K562 (cell line): ENCODE measurements at regions not wholly inside any gene's neighbourhood (a gene's known extent, or its start where the extent isn't known, plus 50 kb on each side); places are given as distances from the start of the nearest gene placed in this dataset.

Experiments used
- ATAC-seq: fragments of 200-7000 bp; cut with Tn5 transposase; 3 replicates; pipeline ENCODE4 v1.9.1; 2020; ENCODE audit warnings: moderate library complexity
- BruUV-seq: library from RNA; stranded (reverse); fragments of 400-500 nt; replicated peaks from 2 replicates; lab custom pipeline; 2021; lab: Mats Ljungman, UMichigan
- CTCF ChIA-PET: fragments of 300-600 bp; formaldehyde crosslinking; extraction: SDS; loops from one replicate; lab custom pipeline; 2021; ENCODE audit warnings: low intra/inter-chr PET ratio; lab: Yijun Ruan, JAX
- POLR2A ChIA-PET: fragments of 300-600, 350-650 bp; sonication (Branson Sonifier 250); formaldehyde crosslinking; extraction: SDS; loops from one replicate; lab custom pipeline; 2021; ENCODE audit warnings: antibody characterized with exemption, inconsistent platforms; lab: Yijun Ruan, JAX
- DNase-seq, 4 experiments: peaks; one replicate each; pipeline versions ENCODE4 v3.0.0 to v3.0.0-alpha.2; 2011 to 2018; ENCODE audit warnings: low spot score in 3 of 4, mixed read lengths in 3 of 4; ENCODE audit errors: extremely low read depth in 1 of 4
- FAIRE-seq: peaks from 2 replicates; lab custom pipeline; 2011; peaks lifted over from hg19 to GRCh38; lab: Jason Lieb, UNC
- H2AFZ ChIP-seq: 2 replicates; pipeline ENCODE4 v1.6.0; 2011; ENCODE audit warnings: low read depth, low read length, control low read depth, inconsistent platforms
- H3K27ac ChIP-seq: fragments of 200-600 bp; 3 replicates; pipeline ENCODE4 v1.8.0; 2011; ENCODE audit warnings: low read depth, mild to moderate bottlenecking, control low read depth, inconsistent platforms, low read length, moderate library complexity, mixed read lengths; ENCODE audit errors: extremely low read depth
- H3K27me3 ChIP-seq, 2 experiments: fragments of 300-600 bp in 1 of 2; 2 replicates in 1 of 2; 3 replicates in 1 of 2; pipeline versions ENCODE4 v1.6.0 to v1.8.0; 2011; ENCODE audit warnings: inconsistent platforms in 2 of 2, low read length in 2 of 2, mild to moderate bottlenecking in 1 of 2, mixed read lengths in 1 of 2, moderate library complexity in 1 of 2; ENCODE audit not compliant: control insufficient read depth in 2 of 2, insufficient read depth in 2 of 2
- H3K36me3 ChIP-seq: fragments of 300-600 bp; 3 replicates; pipeline ENCODE4 v1.8.0; 2011; ENCODE audit warnings: mild to moderate bottlenecking, low read length, inconsistent platforms; ENCODE audit not compliant: control insufficient read depth, insufficient read depth
- H3K4me1 ChIP-seq, 2 experiments: fragments of 200-600 bp in 1 of 2; replicated peaks in 1 of 2; 2 replicates in 1 of 2; 3 replicates in 1 of 2; pipeline versions ENCODE4 v1.5.1 to v1.8.0; 2011; ENCODE audit warnings: inconsistent platforms in 2 of 2, low read length in 2 of 2, mild to moderate bottlenecking in 1 of 2, mixed read lengths in 1 of 2, moderate library complexity in 1 of 2; ENCODE audit not compliant: control insufficient read depth in 2 of 2, insufficient read depth in 2 of 2
- H3K4me2 ChIP-seq: 2 replicates; pipeline ENCODE4 v1.6.1; 2011; ENCODE audit warnings: low read length, control low read depth, inconsistent platforms, mixed read lengths; ENCODE audit not compliant: insufficient read depth
- H3K4me3 ChIP-seq: fragments of 200-600 bp; sonication (generic), shearing (Covaris generic); 2 replicates; pipeline ENCODE4 v1.5.1; 2016; ENCODE audit warnings: control low read depth, inconsistent platforms
- H3K79me2 ChIP-seq: fragments of 200-600 bp; 3 replicates; pipeline ENCODE4 v1.8.0; 2011; ENCODE audit warnings: low read length, inconsistent platforms; ENCODE audit not compliant: control insufficient read depth, insufficient read depth
- H3K9ac ChIP-seq, 2 experiments: 2 replicates each; pipeline versions ENCODE4 v1.6.0 to v1.6.1; 2011; ENCODE audit warnings: low read depth in 2 of 2, low read length in 2 of 2, control low read depth in 1 of 2, inconsistent platforms in 1 of 2, mild to moderate bottlenecking in 1 of 2, mixed read lengths in 1 of 2; ENCODE audit not compliant: insufficient read depth in 1 of 2
- H3K9me1 ChIP-seq: one replicate; pipeline ENCODE4 v1.6.0; 2011; ENCODE audit warnings: inconsistent platforms, mild to moderate bottlenecking, low read length, moderate library complexity; ENCODE audit not compliant: control insufficient read depth, insufficient read depth
- H3K9me3 ChIP-seq: replicated peaks from 2 replicates; pipeline ENCODE4 v1.5.1; 2011; ENCODE audit warnings: low read depth, low read length, inconsistent platforms; ENCODE audit not compliant: control insufficient read depth, insufficient read depth
- H4K20me1 ChIP-seq: replicated peaks from 2 replicates; pipeline ENCODE4 v1.6.1; 2011; ENCODE audit warnings: low read length, inconsistent platforms, mixed read lengths; ENCODE audit not compliant: control insufficient read depth, insufficient read depth
- NBN ChIP-seq: fragments of 450-650 bp; IDR thresholded peaks from 2 replicates; pipeline ENCODE4 v1.6.1; 2016; ENCODE audit warnings: low read depth, mild to moderate bottlenecking
- PBX2 ChIP-seq, 2 experiments: IDR thresholded peaks in 1 of 2; conservative IDR thresholded peaks in 1 of 2; 2 replicates each; pipeline ENCODE4 v1.6.1; 2016; ENCODE audit warnings: low read depth in 2 of 2, mild to moderate bottlenecking in 1 of 2, missing compliant biosample characterization in 1 of 2, missing genetic modification characterization in 1 of 2, moderate library complexity in 1 of 2
- ZKSCAN1 ChIP-seq: fragments of 150-350 bp; IDR thresholded peaks from 2 replicates; pipeline ENCODE4 v1.6.1; 2016; ENCODE audit warnings: low read depth, low read length
- ZKSCAN8 ChIP-seq: fragments of 200-800 bp; sonication (Bioruptor generic); IDR thresholded peaks from 2 replicates; pipeline ENCODE4 v1.6.1; 2016; ENCODE audit warnings: missing genetic modification characterization, missing compliant biosample characterization
- WGBS: fragments of 100-300 bp; shearing (Covaris generic); methylation state at CpG from one replicate; pipeline ENCODE4 v1.1.6; 2016; ENCODE audit warnings: low coverage, mixed read lengths; ENCODE audit not compliant: insufficient coverage; ENCODE audit errors: missing lambda C conversion rate; 5-methylcytosine and 5-hydroxymethylcytosine counted together
- in situ Hi-C: fragments of 300-500 bp; cut with MboI; formaldehyde crosslinking; loops from 4 replicates; pipeline ENCODE4 v1.15.0; 2018; ENCODE audit warnings: inconsistent platforms, mixed read lengths
- intact Hi-C: fragments of 100-400 bp; cut with micrococcal nuclease; formaldehyde crosslinking; loops from 2 replicates; pipeline ENCODE4 v1.14.2; 2022
- TF ChIP-seq, protein P1 (sequence below), 2 experiments: fragments of 450-650 bp; formaldehyde crosslinking in 1 of 2; IDR thresholded peaks; 2 replicates each; pipeline versions ENCODE4 v1.4.0 to v1.6.1; 2014 to 2020; ENCODE audit warnings: mild to moderate bottlenecking in 2 of 2, borderline replicate concordance in 1 of 2, low read depth in 1 of 2
- TF ChIP-seq, protein P2 (sequence below): fragments of 250-450 bp; sonication (Bioruptor Pico); IDR thresholded peaks from 2 replicates; pipeline ENCODE4 v1.8.0; 2022; ENCODE audit warnings: inconsistent platforms

DNA sequence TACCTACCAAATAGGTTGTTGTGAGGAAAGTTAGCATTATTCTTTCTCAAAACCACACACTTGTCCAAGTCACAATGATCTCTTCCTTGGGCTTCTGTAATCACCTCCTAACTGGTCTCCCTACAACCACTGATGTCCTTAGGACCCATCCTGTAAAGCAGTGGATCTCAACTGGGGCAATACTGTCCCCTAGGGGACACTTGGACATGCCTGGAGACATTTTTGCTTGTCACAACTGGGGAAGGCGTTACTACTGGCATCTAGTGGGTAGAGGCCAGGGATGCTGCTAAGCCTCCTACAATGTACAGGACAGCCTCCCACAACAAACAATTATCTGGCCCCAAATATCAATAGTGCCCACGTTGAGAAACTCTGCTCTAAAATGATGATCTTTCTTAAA is 118.7 kb upstream of the AP1S2 start (continued):
- TF ChIP-seq, protein P1, sequence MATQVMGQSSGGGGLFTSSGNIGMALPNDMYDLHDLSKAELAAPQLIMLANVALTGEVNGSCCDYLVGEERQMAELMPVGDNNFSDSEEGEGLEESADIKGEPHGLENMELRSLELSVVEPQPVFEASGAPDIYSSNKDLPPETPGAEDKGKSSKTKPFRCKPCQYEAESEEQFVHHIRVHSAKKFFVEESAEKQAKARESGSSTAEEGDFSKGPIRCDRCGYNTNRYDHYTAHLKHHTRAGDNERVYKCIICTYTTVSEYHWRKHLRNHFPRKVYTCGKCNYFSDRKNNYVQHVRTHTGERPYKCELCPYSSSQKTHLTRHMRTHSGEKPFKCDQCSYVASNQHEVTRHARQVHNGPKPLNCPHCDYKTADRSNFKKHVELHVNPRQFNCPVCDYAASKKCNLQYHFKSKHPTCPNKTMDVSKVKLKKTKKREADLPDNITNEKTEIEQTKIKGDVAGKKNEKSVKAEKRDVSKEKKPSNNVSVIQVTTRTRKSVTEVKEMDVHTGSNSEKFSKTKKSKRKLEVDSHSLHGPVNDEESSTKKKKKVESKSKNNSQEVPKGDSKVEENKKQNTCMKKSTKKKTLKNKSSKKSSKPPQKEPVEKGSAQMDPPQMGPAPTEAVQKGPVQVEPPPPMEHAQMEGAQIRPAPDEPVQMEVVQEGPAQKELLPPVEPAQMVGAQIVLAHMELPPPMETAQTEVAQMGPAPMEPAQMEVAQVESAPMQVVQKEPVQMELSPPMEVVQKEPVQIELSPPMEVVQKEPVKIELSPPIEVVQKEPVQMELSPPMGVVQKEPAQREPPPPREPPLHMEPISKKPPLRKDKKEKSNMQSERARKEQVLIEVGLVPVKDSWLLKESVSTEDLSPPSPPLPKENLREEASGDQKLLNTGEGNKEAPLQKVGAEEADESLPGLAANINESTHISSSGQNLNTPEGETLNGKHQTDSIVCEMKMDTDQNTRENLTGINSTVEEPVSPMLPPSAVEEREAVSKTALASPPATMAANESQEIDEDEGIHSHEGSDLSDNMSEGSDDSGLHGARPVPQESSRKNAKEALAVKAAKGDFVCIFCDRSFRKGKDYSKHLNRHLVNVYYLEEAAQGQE (IDR thresholded peaks at IDR 0.05; ENCODE audit: borderline replicate concordance), result peak; percentile 62
- TF ChIP-seq, protein P1 (CRISPR knock-in tag; IDR thresholded peaks at IDR 0.05; ENCODE audit: low read depth), result no peak
- TF ChIP-seq ZKSCAN1, result no peak

DNA sequence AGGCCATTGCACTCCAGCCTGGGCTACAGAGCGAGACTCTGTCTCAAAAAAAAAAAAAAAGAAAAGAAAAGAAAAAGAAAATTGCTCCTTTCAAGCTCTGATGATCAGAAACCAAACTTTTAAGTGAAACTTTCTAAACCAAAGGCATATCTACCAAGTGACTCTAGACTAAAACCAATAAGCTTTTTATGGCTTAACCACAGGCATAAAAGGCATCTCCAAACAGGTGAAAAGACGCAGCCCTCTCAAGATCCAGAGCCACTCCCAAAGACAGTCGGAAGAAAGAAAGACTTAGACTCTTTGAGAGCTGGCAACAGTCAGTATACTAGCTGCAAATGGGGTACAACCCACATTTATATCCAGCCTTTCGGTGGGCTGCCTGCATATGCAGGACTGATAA is 117.1 kb upstream of the AP1S2 start:
- CTCF ChIA-PET, result no interaction called here
- DNase-seq (no peak), ATAC-seq (no peak), FAIRE-seq (no peak)
- Histone ChIP-seq H2AFZ (no peak overlapping the region), H4K20me1 (no peaks in the 10 kb centered on the region), H3K36me3 (no peaks in the 10 kb centered on the region), H3K27me3 (no peaks in the 10 kb centered on the region), H3K4me1 (peaks cover 0 to 5% of the 10 kb centered on the region in 2 experiments; a peak in 1 of 5 replicates), H3K9me1 (no peaks in the 10 kb centered on the region), H3K4me2 (no peak overlapping the region), H3K79me2 (no peaks in the 10 kb centered on the region), H3K4me3 (no peak overlapping the region), H3K9me3 (no peaks in the 10 kb centered on the region), H3K27ac (no peak overlapping the region), H3K9ac (no peak overlapping the region)
- no TSS peak for BruUV-seq
- 17% methylated on average over 3 of the region's 4 CpGs for WGBS
- in situ Hi-C loops (no loop called here), intact Hi-C loops (loop anchor here (2.0 to 5.0 kb wide), 3 partner anchors 117 to 404 kb away; partner anchors contain the start of gene AP1S2)
- POLR2A ChIA-PET, result no interaction called here
- TF ChIP-seq NBN (no peak), PBX2 (CRISPR knock-in tag; IDR thresholded peaks at IDR 0.05; ENCODE audit: low read depth) (no peak), PBX2 (tag; conservative IDR thresholded peaks at IDR 0.05; ENCODE audit: low read depth) (no peak), ZKSCAN8 (no peak)
- TF ChIP-seq, protein P2, sequence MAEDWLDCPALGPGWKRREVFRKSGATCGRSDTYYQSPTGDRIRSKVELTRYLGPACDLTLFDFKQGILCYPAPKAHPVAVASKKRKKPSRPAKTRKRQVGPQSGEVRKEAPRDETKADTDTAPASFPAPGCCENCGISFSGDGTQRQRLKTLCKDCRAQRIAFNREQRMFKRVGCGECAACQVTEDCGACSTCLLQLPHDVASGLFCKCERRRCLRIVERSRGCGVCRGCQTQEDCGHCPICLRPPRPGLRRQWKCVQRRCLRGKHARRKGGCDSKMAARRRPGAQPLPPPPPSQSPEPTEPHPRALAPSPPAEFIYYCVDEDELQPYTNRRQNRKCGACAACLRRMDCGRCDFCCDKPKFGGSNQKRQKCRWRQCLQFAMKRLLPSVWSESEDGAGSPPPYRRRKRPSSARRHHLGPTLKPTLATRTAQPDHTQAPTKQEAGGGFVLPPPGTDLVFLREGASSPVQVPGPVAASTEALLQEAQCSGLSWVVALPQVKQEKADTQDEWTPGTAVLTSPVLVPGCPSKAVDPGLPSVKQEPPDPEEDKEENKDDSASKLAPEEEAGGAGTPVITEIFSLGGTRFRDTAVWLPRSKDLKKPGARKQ (CRISPR knock-in tag), result no peak
